ENCODE measurements at regions not wholly inside any gene's neighbourhood (a gene's known extent, or its start where the extent isn't known, plus 50 kb on each side); places are given as distances from the start of the nearest gene placed in this dataset.
"Not testable (repeated sequence)": the region's sequence is repeated elsewhere in the genome, so short reads cannot be mapped to it uniquely, and the experiment has no call there.

- DNase-seq (ENCODE audit: low read depth in 2 of 2) = no peak
Measured at GRCh38 chr5:110869927-110870326, 131.1 kb downstream of the SLC25A46 start.

GRCh38 chr5:110872200-110872599 lies 133.4 kb downstream of the SLC25A46 start:
- DNase-seq (ENCODE audit: low read depth in 2 of 2) = no peak

DNA sequence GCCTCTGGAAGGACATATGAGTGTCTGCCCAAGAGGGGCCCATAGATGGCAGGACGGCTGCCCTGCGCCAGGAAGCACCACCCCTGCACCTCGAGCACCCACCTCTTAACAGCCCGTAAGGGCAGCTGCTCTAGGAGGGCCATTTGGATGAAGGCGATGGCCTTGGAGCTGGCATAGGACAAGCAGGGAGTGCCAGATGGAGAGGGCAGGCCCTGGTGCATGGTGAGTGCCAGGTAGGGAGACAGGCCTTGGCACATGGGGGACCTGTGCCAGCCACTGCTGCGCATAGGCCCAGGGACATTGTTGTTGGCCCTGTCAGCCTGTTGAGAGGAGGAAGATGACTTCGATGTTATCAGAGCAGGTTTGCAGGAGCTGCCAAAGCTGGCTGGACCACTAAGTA lies 134.2 kb downstream of the SLC25A46 start:
- no peak for DNase-seq (ENCODE audit: low read depth in 2 of 2)

GRCh38 chr5:110873773-110874437 lies 135.1 kb downstream of the SLC25A46 start:
- no peak for DNase-seq (ENCODE audit: low read depth in 2 of 2)

DNA sequence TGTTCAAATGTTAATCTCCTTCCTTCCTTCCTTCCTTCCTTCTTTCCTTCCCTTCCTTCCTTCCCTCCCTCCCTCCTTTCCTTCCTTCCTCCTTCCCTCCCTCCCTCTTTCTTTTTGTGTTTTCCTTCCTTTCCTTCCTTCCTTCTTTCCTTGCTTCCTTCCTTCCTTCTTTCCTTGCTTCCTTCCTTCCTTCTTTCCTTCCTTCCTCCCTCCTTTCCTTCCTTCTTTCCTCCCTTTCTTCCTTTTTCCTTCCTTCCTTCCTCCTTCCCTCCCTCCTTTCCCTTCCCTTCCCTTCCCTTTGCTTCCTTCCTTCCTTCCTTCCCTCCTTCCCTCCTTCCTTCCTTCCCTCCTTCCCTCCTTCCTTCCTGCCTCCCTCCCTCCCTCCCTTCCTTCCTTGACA lies 136.3 kb downstream of the SLC25A46 start:
- DNase-seq (ENCODE audit: low read depth in 2 of 2) = not testable (repeated sequence)

- no peak for DNase-seq (ENCODE audit: low read depth in 2 of 2)
Measured at GRCh38 chr5:110878115-110878514, 139.3 kb downstream of the SLC25A46 start.

DNA sequence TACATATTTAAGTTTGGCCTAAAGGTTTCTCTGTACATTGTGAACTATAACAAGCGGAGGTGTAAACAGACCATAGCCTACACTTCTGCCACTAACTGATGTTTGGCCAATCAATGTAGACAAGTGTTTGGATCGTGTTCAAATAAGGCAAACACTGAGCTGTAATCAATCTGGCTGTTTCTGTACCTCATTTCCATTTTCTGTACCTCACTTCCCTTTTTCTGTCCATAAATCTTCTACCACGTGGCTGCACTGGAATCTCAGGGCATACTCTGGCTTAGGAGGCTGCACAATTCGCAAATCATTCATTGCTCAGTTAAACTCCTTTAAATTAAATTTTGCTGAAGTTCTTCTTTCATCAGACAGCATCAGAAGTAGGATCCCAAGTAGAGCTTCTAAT lies 140.9 kb downstream of the SLC25A46 start:
- DNase-seq (ENCODE audit: low read depth in 2 of 2) = no peak

DNA sequence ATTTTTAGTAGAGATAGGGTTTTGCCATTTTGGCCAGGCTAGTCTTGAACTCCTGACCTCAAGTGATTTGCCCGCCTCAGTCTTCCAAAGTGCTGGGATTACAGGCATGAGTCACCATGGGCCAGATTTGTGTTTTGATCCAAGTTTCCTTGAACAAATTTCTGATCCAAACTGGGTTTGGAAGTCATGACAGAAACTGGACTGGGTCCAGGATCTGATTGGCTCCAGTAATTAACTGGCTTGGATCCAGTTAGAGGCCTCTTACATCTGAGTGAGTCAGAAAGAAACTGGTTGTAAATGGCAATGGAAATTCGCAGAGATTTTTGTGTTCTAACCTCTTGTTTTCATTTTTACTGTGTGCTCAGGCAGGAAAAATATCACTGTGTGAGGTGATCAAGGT lies 141.6 kb downstream of the SLC25A46 start:
- peak; percentile 5 to 91 for DNase-seq (ENCODE audit: low read depth in 2 of 2)

DNA sequence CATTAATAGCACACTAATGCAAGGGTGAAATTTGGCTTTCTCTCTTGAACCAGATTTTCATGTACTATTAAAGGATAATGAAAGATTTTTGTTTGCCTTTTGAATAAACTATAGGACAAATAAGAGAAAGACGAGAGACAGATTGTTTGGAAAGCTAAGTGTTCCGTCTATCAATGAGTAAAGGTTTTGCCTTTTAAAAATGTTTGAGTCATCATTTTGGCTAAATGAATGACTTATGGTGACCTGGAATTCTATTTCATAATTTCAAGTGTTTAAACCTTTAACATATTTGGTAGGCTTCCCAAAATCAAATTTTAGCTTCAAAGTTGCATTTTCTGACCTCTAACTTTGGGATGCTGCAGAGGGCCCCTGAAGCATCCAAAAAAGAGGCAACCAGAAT lies 145.2 kb downstream of the SLC25A46 start:
- no peak for DNase-seq (ENCODE audit: low read depth in 2 of 2)

GRCh38 chr5:110887170-110887569 lies 148.4 kb downstream of the SLC25A46 start:
- DNase-seq (ENCODE audit: low read depth in 2 of 2) = not testable (repeated sequence)

GRCh38 chr5:110893854-110894483 lies 155.2 kb downstream of the SLC25A46 start:
- DNase-seq (ENCODE audit: low read depth in 2 of 2) = not testable (repeated sequence)

GRCh38 chr5:110894805-110895204 lies 156.0 kb downstream of the SLC25A46 start:
- DNase-seq (ENCODE audit: low read depth in 2 of 2) = no peak

DNA sequence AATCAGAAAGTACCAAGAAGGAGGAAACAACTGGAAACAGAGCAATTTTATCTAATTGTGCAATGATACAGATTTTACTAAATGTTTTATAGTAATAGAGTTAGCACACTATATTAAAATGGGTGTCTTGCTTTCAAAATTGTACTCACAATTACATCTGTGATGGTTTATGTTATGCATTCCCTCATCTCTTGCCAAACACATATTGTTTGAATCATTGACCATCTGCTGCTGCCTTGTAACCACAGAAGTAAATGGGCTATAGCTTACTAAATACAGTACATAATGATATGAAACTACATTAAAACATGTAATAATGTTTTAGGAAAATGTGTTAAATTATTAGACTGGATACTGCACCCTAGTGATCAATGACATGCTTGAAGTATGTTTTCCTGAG lies 158.1 kb downstream of the SLC25A46 start:
- DNase-seq (ENCODE audit: low read depth in 2 of 2) = peak in 1 of 2 donors; percentile 14

DNA sequence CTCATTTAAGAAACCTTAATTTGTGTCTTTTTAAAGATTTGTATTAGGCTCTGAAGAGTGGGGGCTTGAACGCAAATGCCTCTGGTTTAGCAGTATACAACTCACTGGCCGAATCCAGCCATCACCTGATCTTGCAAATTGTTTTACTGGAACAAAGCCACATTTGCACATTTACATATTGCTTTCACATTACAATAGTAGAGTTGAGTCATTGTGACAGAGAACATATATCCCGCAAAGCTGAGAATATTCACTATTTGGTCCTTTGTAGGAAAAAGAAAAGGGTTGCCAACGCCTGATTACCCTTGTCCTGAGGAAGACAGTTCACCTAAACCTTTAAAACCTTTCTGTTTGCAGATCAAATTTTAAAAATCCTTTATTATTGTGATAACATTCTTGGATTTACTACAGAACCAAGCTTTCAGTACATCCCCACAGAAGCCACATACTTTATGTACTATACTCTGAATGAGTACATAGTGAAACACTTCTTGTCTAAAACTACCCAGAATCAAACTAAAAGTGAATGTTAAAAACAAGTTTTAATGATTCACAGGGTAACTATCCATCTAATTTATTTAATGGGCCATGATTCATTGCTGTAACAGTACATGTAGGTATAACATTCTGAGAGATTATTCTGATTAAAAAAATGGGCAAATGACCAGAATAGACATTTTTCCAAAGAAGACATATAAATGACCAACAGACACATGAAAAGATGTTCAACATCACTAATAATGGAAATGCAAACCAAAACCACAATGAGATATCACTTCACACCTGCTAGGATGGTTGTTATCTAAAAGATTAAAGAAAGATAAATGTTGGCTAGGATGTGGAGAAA lies 161.0 kb downstream of the SLC25A46 start:
- peak in 1 of 2 donors; percentile 31 for DNase-seq (ENCODE audit: low read depth in 2 of 2)

DNA sequence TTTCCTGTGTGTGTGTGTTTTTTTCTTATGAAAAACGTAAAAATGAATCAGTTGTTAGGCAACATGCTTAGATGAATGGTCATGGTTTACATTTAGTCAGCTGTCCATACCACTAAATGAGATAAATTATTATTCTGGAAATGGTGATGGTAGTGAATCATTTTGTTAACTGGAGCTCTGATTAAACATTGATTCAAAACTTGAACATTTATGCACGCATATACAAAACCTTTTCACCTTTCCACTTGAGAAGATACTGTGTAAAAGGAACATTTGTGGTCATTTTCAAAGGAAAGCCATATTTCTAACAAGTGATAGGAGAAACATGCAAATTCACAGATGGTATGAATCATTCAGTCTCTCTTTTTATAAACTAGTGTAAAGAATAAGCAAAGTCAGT lies 162.0 kb downstream of the SLC25A46 start:
- DNase-seq (ENCODE audit: low read depth in 2 of 2) = peak in 1 of 2 donors; percentile 78

GRCh38 chr5:110903966-110904365 lies 165.2 kb downstream of the SLC25A46 start:
- DNase-seq (ENCODE audit: low read depth in 2 of 2) = no peak

GRCh38 chr5:110908848-110909247 lies 162.7 kb upstream of the TSLP start:
- no peak for DNase-seq (ENCODE audit: low read depth in 2 of 2)

DNA sequence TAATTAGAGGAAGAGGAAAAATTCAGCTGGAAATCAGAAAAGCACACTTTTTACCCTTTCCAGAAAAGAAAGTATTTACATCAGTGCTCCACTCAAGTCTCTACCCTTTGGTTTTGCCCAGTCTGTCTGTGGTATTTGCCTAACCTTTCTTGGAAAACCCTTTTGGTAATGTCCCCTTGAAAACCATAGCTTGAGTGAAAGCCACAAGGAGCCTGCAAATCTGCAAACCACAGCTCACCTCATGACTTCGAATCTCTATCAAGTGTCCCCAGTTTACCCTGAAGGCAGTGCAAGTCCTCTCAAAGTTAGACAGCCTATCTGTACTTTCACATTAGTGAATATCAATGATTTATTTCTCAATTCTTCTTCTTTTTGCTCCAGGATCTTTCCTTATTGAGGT lies 162.1 kb upstream of the TSLP start:
- DNase-seq (ENCODE audit: low read depth in 2 of 2) = no peak

DNA sequence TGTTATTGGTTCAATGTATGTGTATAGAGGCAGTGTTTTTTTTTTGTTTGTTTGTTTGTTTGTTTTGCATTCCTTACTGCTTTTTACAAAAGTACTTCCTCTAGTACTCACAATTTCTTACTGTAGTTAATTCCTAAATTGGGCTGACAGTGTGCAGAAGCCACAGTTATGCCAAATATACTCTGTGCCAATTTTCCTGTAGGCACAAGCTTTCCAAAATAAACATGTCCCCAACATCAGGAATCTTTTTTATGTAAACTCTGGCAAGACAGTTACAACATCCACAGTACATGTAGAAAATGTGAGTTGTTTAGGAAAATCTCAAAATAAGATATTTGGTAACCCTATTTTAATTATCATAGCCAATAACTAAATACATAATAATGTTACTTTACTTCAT lies 161.6 kb upstream of the TSLP start:
- peak in 1 of 2 donors; percentile 11 for DNase-seq (ENCODE audit: low read depth in 2 of 2)

- DNase-seq (ENCODE audit: low read depth in 2 of 2) = no peak
Measured at GRCh38 chr5:110913221-110913620, 158.3 kb upstream of the TSLP start.

DNA sequence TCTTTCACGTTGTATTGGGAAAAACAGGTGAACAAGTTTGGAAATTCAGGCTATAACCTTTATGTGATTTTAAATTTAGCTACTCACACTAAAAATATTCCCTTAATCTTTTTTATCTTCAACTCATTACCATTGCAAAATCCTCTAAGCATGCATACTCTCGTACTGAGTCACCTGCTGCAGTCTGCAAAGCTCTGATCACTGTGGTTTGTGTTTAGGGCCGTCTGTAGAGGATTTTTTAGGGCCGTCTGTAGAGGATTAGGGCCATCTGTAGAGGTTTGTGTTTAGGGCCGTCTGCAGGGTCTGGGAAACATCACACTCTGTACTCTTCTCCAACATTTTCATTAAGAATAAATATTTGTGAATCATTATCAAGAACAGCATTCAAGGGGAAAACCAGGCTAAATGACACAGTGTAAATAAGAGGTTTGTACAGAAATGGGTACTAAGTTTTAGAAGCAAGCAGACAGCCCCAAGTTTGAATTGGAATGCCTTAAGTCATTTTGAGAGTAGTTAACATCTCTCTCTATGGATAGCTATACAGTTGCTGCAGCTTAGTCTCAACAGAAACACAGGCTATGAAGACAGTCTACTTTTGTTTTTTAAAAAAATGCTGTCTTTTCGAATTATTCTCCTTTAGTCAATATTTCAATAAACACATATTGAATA lies 155.0 kb upstream of the TSLP start:
- peak in 1 of 2 donors; percentile 40 for DNase-seq (ENCODE audit: low read depth in 2 of 2)
